HepG2 (cell line): ENCODE measurements at regions not wholly inside any gene's neighbourhood (a gene's known extent, or its start where the extent isn't known, plus 50 kb on each side); places are given as distances from the start of the nearest gene placed in this dataset.

Experiments used
- GABPB1 ChIP-seq: IDR thresholded peaks from 2 replicates; pipeline ENCODE4 v1.6.1; 2016; ENCODE audit warnings: mild to moderate bottlenecking, missing genetic modification reagents, moderate library complexity, missing compliant biosample characterization
- HOXA5 ChIP-seq: sonication (generic); formaldehyde crosslinking; IDR thresholded peaks from 2 replicates; pipeline ENCODE4 v1.4.0; 2020; ENCODE audit warnings: missing genetic modification reagents
- MAFF ChIP-seq: IDR thresholded peaks from 2 replicates; pipeline ENCODE4 v1.6.1; 2011; ENCODE audit warnings: low read depth, low read length, improper control_type of control experiment
- NFAT5 ChIP-seq: sonication (generic); formaldehyde crosslinking; IDR thresholded peaks from 2 replicates; pipeline ENCODE4 v1.4.0; 2020; ENCODE audit warnings: missing genetic modification reagents
- NFYB ChIP-seq: sonication (generic); formaldehyde crosslinking; IDR thresholded peaks from 2 replicates; pipeline ENCODE4 v1.4.0; 2020; ENCODE audit warnings: missing genetic modification reagents
- NKX3-1 ChIP-seq: sonication (generic); formaldehyde crosslinking; IDR thresholded peaks from 2 replicates; pipeline ENCODE4 v1.5.0; 2020; ENCODE audit warnings: missing genetic modification reagents
- SMYD3 ChIP-seq: sonication (generic); formaldehyde crosslinking; IDR thresholded peaks from 2 replicates; pipeline ENCODE4 v1.8.1; 2023; ENCODE audit warnings: mild to moderate bottlenecking, missing genetic modification reagents
- USF2 ChIP-seq, 2 experiments: sonication (generic) in 1 of 2; formaldehyde crosslinking in 1 of 2; IDR thresholded peaks; 2 replicates each; pipeline versions ENCODE4 v1.5.1 to v1.6.1; 2011 to 2020; ENCODE audit warnings: borderline replicate concordance in 1 of 2, low read depth in 1 of 2, low read length in 1 of 2, mild to moderate bottlenecking in 1 of 2, missing genetic modification reagents in 1 of 2, moderate library complexity in 1 of 2
- ZNF121 ChIP-seq: sonication (generic); formaldehyde crosslinking; IDR thresholded peaks from 2 replicates; pipeline ENCODE4 v1.5.0; 2020; ENCODE audit warnings: mild to moderate bottlenecking, missing genetic modification reagents
- ZNF280D ChIP-seq: sonication (generic); formaldehyde crosslinking; IDR thresholded peaks from 2 replicates; pipeline ENCODE4 v1.5.1; 2020; ENCODE audit warnings: mild to moderate bottlenecking, missing genetic modification reagents
- ZNF430 ChIP-seq: sonication (generic); formaldehyde crosslinking; IDR thresholded peaks from 2 replicates; pipeline ENCODE4 v1.9.0; 2021; ENCODE audit warnings: mild to moderate bottlenecking, missing genetic modification reagents
- ZNF543 ChIP-seq: sonication (generic); formaldehyde crosslinking; IDR thresholded peaks from 2 replicates; pipeline ENCODE4 v1.4.0; 2020; ENCODE audit warnings: mild to moderate bottlenecking, missing genetic modification reagents
- ZNF772 ChIP-seq: sonication (generic); formaldehyde crosslinking; IDR thresholded peaks from 2 replicates; pipeline ENCODE4 v1.5.0; 2020; ENCODE audit warnings: mild to moderate bottlenecking, missing genetic modification reagents
- ZNF790 ChIP-seq: sonication (generic); formaldehyde crosslinking; IDR thresholded peaks from 2 replicates; pipeline ENCODE4 v1.8.0; 2022; ENCODE audit warnings: missing genetic modification reagents, mild to moderate bottlenecking, borderline replicate concordance
- ZSCAN9 ChIP-seq: IDR thresholded peaks from 2 replicates; pipeline ENCODE4 v1.6.1; 2016; ENCODE audit warnings: borderline replicate concordance
- TF ChIP-seq, protein P1 (sequence below): IDR thresholded peaks from 2 replicates; pipeline ENCODE4 v1.6.1; 2018; ENCODE audit warnings: missing genetic modification reagents, mild to moderate bottlenecking, missing compliant biosample characterization
- TF ChIP-seq, protein P2 (sequence below): sonication (generic); formaldehyde crosslinking; IDR thresholded peaks from 2 replicates; pipeline ENCODE4 v1.8.0; 2022; ENCODE audit warnings: missing genetic modification reagents, low read depth, mild to moderate bottlenecking, borderline replicate concordance

DNA sequence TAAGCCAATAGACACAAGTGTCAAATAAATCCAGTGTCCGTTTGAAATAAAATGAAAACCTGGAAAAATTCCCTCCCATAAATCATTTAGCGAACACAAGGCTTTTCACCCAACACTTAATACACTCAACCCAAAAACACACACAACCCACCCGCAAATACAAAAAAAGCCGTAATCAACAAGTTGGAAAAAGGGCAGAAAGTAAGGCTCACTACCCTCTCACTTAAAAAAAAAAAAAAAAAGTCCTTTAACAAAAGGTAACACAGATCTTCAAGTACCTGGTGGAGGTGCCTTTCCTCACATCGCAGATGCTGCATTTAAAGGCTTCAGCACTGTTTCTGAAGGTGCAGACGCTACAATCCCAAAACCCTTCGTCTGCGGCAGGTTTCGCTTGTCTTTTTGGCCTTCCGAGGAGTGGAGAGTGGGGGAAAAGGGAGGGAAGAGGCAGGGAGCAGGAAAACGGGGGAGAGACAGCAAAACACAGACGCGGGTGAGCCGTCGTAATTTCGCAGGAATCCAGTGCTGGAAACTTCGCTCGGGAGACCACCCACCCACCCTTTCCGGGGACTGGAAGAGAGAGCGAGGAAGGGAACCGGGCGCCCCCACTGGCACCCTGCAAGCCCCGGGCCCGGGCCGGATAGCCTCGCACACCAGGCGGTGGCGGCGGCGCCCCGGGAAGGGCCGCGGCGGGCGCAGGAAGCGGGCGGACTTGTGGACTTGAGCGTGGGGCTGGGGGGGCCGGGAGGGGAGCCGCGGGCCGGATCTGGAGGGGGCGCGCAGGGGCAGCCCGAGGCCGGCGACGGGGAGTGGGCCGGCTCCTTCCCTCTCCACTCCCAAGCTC lies 401.8 kb downstream of the SHQ1 start, which contains the start of gene RYBP (continued):
- TF ChIP-seq NFAT5 (CRISPR knock-in tag) (no peak), ZSCAN9 (CRISPR knock-in tag) (no peak), ZNF543 (CRISPR knock-in tag) (no peak), ZNF280D (CRISPR knock-in tag) (no peak), NFYB (CRISPR knock-in tag) (no peak), HOXA5 (no peak), MAFF (no peak), ZNF772 (CRISPR knock-in tag) (no peak), USF2 (IDR thresholded peaks at IDR 0.05; ENCODE audit: low read depth, low read length) (no peak), USF2 (CRISPR knock-in tag; IDR thresholded peaks at IDR 0.05; ENCODE audit: borderline replicate concordance) (no peak), SMYD3 (CRISPR knock-in tag) (no peak), ZNF121 (CRISPR knock-in tag) (no peak), GABPB1 (peak; percentile 61; the same call in 1 of the 2 replicates), ZNF790 (no peak), NKX3-1 (CRISPR knock-in tag) (no peak), ZNF430 (no peak)
- TF ChIP-seq, protein P1, sequence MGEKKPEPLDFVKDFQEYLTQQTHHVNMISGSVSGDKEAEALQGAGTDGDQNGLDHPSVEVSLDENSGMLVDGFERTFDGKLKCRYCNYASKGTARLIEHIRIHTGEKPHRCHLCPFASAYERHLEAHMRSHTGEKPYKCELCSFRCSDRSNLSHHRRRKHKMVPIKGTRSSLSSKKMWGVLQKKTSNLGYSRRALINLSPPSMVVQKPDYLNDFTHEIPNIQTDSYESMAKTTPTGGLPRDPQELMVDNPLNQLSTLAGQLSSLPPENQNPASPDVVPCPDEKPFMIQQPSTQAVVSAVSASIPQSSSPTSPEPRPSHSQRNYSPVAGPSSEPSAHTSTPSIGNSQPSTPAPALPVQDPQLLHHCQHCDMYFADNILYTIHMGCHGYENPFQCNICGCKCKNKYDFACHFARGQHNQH (CRISPR knock-in tag), result no peak
- TF ChIP-seq, protein P2, sequence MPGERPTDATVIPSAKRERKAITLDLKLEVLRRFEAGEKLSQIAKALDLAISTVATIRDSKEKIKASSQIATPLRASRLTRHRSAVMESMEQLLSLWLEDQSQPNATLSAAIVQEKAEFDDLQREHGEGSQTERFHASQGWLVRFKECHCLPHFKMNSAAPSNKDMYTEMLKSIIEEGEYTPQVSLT (CRISPR knock-in tag), result no peak
